ENCODE measurements at regions not wholly inside any gene's neighbourhood (a gene's known extent, or its start where the extent isn't known, plus 50 kb on each side); places are given as distances from the start of the nearest gene placed in this dataset.

GRCh38 chr6:114888241-114888640 is 545.4 kb upstream of the HS3ST5 start:
- TF ChIP-seq POLR2AphosphoS5 (IDR thresholded peaks at IDR 0.05; ENCODE audit: borderline replicate concordance, low read depth, low read length) (no peak), FOXP2 (optimal IDR thresholded peaks at IDR 0.05; ENCODE audit: control extremely low read depth, extremely low read length, insufficient read depth) (no peak), EZH2 (IDR thresholded peaks at IDR 0.05) (no peak)

Data from SK-N-MC (cell line).